GM12892 (cell line): ENCODE measurements at regions not wholly inside any gene's neighbourhood (a gene's known extent, or its start where the extent isn't known, plus 50 kb on each side); places are given as distances from the start of the nearest gene placed in this dataset.

Experiments
- POLR2A ChIP-seq: IDR thresholded peaks from 2 replicates; pipeline ENCODE4 v1.6.1; 2011; ENCODE audit warnings: low read depth, low read length, control low read depth
- POLR2AphosphoS5 ChIP-seq: IDR thresholded peaks from 2 replicates; pipeline ENCODE4 v1.6.1; 2011; ENCODE audit warnings: low read depth, low read length, control low read depth
- TAF1 ChIP-seq: IDR thresholded peaks from 2 replicates; pipeline ENCODE4 v1.6.1; 2011; ENCODE audit warnings: low read depth, mild to moderate bottlenecking, control low read depth, low read length, borderline replicate concordance

- TF ChIP-seq POLR2AphosphoS5 (no peak), POLR2A (no peak), TAF1 (no peak)
Observed at GRCh38 chr2:228798458-228799207, 472.5 kb downstream of the PID1 start.
